ENCODE measurements at regions not wholly inside any gene's neighbourhood (a gene's known extent, or its start where the extent isn't known, plus 50 kb on each side); places are given as distances from the start of the nearest gene placed in this dataset.

GRCh38 chrX:147764868-147765267 lies 146.9 kb upstream of the FMR1 start:
- no peak for TF ChIP-seq CTCF (IDR thresholded peaks at IDR 0.05)
- no peak for TF ChIP-seq RAD21 (conservative IDR thresholded peaks at IDR 0.05 in 1 of 2, IDR thresholded peaks at IDR 0.05 in 1 of 2)
- TF ChIP-seq RNF2 (IDR thresholded peaks at IDR 0.05; ENCODE audit: borderline replicate concordance, low read depth): no peak
- TF ChIP-seq POLR2A (IDR thresholded peaks at IDR 0.05; ENCODE audit: low read length): no peak
- TF ChIP-seq CEBPB (IDR thresholded peaks at IDR 0.05): no peak
- no peak for TF ChIP-seq EP300 (IDR thresholded peaks at IDR 0.05)
- TF ChIP-seq ZFP36 (IDR thresholded peaks at IDR 0.05; ENCODE audit: borderline replicate concordance, partially characterized antibody): no peak
- no peak for TF ChIP-seq SREBF2 (IDR thresholded peaks at IDR 0.05)
- no peak for TF ChIP-seq ZSCAN20 (CRISPR knock-in tag; IDR thresholded peaks at IDR 0.05)
- no peak for TF ChIP-seq MAFK (IDR thresholded peaks at IDR 0.05; ENCODE audit: partially characterized antibody)
- TF ChIP-seq SMC3 (IDR thresholded peaks at IDR 0.05): no peak
- no peak for TF ChIP-seq CBX8 (IDR thresholded peaks at IDR 0.05)
- no peak for TF ChIP-seq CHD4 (IDR thresholded peaks at IDR 0.05; ENCODE audit: borderline replicate concordance)
- no peak for TF ChIP-seq ELK1 (IDR thresholded peaks at IDR 0.05; ENCODE audit: low read depth, low read length)

All from A549 (cell line).